ENCODE measurements at regions not wholly inside any gene's neighbourhood (a gene's known extent, or its start where the extent isn't known, plus 50 kb on each side); places are given as distances from the start of the nearest gene placed in this dataset.

GRCh38 chr18:30487962-30488361, 554.6 kb downstream of the DSC3 start:
- H2AFZ ChIP-seq (ENCODE audit: low read length): no peak overlapping the region
- DNase-seq: no peak
- H3K23ac ChIP-seq (ENCODE audit: insufficient read length, low read depth, low read length): no peak overlapping the region
- no peak overlapping the region for H3K27ac ChIP-seq (ENCODE audit: insufficient read length, low read depth, low read length)
- no peak overlapping the region for H3K4ac ChIP-seq (ENCODE audit: low read depth, low read length)
- H3K14ac ChIP-seq (ENCODE audit: insufficient read depth, low read length): no peak overlapping the region
- H3T11ph ChIP-seq (ENCODE audit: low read length): no peak overlapping the region
- no peak overlapping the region for H2BK20ac ChIP-seq (ENCODE audit: low read depth, low read length, poor library complexity, severe bottlenecking)
- H4K20me1 ChIP-seq (ENCODE audit: control insufficient read depth, insufficient read depth, insufficient read length): no peaks in the 10 kb centered on the region
- H2BK12ac ChIP-seq (ENCODE audit: insufficient read length, low read depth, low read length): no peak overlapping the region
- TF ChIP-seq CTCF (conservative IDR thresholded peaks at IDR 0.05): no peak
- H3K4me1 ChIP-seq (ENCODE audit: insufficient read depth, low read length): no peaks in the 10 kb centered on the region
- Mint-ChIP-seq H3K4me3 (no peak overlapping the region), H3K27ac (no peak overlapping the region), H3K9me3 (peaks cover 0 to 2% of the 10 kb centered on the region in 2 experiments; a peak in 1 of 5 replicates), H3K4me1 (no peaks in the 10 kb centered on the region), H3K36me3 (ENCODE audit: insufficient read depth in 1 of 3, low read depth in 3 of 3) (no peaks in the 10 kb centered on the region), H3K27me3 (ENCODE audit: low read depth) (peaks cover 1% of the 10 kb centered on the region; the same call in 1 of the 2 replicates)
- H3K9me3 ChIP-seq (ENCODE audit: control insufficient read depth, low read depth, low read length): no peaks in the 10 kb centered on the region
- no peak overlapping the region for H2BK15ac ChIP-seq (ENCODE audit: low read depth, low read length)
- no peaks in the 10 kb centered on the region for H3K27me3 ChIP-seq (ENCODE audit: insufficient read depth, low read length)
- no peak overlapping the region for H3K9ac ChIP-seq (ENCODE audit: extremely low read depth, insufficient read length, low read length)
- no peak overlapping the region for H4K8ac ChIP-seq (replicated peaks; ENCODE audit: insufficient read length, low read depth, low read length)
- no peaks in the 10 kb centered on the region for H3K79me2 ChIP-seq (ENCODE audit: insufficient read depth, low read length)
- H3K79me1 ChIP-seq (ENCODE audit: insufficient read depth, low read depth, low read length, poor library complexity, severe bottlenecking): no peaks in the 10 kb centered on the region
- no peak overlapping the region for H4K91ac ChIP-seq (ENCODE audit: insufficient read length, low read depth, low read length)
- no peaks in the 10 kb centered on the region for H3K23me2 ChIP-seq (ENCODE audit: insufficient read length, low read depth, low read length, poor library complexity, severe bottlenecking)
- no peak overlapping the region for H3K4me2 ChIP-seq (ENCODE audit: insufficient read depth, insufficient read length, low read length)
- no peak overlapping the region for H2BK5ac ChIP-seq (ENCODE audit: insufficient read length, low read length)
- H2AK5ac ChIP-seq (ENCODE audit: insufficient read length, low read length): no peak overlapping the region
- no peak overlapping the region for H4K5ac ChIP-seq (ENCODE audit: insufficient read length, low read depth, low read length)
- WGBS (ENCODE audit: extremely low coverage, insufficient read length, low lambda C conversion rate): no CpG with 5 or more reads among the region's 2 CpGs
- no peak overlapping the region for H3K18ac ChIP-seq (ENCODE audit: insufficient read length, low read depth, low read length)
- no peak overlapping the region for H2BK120ac ChIP-seq (ENCODE audit: low read depth, low read length, poor library complexity, severe bottlenecking)
- no peak overlapping the region for H3K56ac ChIP-seq (ENCODE audit: insufficient read length, low read depth, low read length)
